ENCODE measurements at regions not wholly inside any gene's neighbourhood (a gene's known extent, or its start where the extent isn't known, plus 50 kb on each side); places are given as distances from the start of the nearest gene placed in this dataset.

DNA sequence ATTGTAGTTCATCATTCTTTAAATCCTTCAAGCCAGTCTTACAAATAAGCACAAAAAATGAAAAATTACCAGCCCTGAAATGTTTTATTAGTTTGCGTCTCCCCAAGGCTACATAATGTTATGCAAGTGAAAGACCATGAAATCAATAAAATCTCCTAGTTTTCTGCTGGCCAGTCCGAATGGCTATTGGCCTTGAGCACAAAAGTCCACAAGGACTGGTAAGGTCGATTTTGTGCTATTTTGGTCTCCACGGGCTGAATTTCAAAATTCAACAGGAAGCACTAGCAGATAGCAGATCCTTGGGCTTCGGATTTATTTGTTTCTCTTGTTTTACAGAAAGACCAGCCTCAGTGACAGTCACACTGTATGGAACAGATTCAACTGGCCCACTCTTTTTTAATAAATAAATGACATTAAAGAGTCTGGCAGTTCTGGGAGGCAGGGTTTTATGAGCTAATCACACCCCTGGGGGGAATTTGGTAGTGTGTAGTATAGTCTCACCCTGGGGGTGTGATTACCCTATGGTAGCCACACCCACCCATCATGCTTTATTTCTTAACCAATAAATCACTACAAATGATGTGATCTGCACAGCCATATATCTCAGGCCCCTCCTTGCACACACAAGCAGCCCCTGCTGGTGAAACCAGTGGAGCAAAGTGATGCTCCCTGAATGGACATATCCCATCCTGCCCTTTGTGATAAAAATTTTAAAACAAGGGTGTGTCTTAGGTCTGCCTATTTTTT is 51.1 kb upstream of the TMEM33 start:
- no peak for DNase-seq

DNA sequence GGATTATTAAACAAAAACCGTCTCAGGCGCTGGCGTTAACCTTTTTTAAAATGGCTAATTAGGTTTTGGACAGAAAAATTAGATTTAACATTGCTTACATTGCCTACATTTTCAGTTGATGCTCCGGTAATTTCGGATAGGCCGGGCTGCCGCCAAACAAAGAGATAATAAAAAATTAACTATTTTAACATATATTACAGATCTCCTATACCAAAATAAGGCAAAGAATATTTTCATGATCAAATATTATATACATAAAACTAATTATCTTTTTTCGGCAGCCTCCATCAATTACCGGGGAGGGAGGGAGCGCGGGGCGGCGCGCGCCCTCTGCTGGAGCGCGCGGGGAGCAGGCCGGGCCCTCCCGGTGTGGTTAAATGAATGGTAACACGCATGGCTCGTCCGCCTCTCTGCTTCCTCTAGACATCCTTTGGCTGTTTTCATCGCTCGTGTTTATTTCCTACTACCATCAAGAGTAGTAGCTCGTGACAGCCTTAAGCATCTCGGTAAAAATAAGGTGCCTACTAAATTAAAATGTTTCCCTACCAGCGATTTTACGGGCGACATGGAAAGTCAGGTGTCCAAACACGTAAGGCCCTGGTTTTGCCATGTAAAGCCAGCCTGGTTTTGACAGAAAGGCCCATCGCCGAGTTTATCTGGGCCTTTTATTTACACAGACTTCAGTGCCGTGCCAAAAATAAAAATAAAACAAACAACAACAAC is 52.4 kb upstream of the TMEM33 start:
- DNase-seq, result peak; percentile 31 to 55

DNA sequence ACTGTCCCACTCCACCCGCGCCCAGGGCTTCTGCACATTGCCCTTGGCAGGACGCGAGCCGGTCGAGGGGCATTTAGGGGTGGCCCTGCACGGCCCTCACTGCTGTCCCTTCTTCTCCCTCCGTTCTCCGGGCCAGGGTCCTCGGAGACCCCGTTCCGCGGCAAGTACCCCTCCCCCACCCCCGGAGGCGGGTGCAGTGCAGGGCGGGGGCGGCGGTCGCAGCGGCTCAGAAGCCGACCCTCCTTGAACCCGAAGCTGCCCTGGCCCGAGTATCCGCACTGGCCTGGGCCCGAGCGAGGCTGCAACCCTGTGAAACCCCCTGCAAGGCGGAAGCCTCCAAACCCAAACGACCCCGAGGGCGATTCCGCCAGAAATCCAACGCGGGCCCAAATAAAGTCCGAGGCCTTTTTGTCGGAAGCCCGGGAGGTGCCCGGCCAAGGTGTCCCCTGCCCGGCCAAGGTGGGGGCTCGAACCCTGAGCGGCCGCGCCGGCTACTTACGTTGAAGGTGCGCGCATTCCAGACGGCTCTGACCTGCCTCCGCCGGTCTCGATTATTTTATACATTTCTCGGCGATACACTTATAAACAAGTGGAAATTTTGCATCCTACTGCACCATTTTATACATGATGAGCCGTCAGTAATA is 53.1 kb upstream of the TMEM33 start:
- DNase-seq, result no peak

DNA sequence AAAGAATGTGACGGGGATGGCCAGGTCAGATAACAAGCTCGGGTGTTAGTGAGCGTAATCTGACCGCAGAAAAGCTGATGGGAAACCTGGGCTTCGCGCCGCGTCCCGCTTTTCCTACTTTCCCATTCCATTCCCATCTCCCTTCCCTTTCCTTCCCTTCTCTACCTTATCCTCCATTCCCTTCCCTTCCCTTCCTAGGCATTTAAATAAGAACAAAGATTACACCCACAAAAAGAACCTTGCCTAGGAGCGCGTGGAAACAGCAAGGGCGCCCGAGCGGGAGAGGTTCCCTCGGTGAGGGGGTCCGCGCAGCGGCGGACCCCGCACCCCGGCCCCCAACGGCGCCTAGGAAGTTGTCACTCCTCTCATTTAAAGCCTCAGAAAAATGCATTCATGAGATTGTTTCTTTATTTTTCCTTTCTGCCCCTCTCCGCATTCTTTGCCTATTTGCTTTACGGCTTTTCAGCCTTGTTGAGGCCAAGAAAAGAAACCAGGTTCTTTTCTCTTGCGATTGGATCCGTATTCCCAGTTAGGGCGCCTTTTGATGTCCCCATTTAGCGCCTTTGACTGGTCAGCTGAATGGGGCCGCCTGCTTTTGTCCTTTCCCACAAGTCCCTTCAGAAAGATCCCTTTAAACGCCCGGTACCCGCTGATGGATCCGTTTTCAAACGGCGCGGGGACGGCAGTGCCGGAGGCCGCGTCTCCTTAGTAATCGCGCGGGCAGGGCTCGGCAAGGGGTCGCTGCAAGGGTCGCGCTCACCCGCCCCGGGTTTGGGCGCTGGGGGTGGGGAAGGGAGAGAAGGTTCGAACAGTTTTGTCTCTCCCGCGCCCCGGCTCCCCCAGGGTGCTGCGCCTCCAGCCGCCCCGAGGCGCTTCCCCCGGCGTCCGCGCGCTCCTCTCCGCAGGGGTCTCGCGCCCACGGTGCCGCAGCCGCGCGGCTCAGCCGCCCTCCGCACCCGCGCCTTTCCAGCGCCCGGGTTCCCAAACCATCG is 54.1 kb upstream of the TMEM33 start:
- no peak for DNase-seq

DNA sequence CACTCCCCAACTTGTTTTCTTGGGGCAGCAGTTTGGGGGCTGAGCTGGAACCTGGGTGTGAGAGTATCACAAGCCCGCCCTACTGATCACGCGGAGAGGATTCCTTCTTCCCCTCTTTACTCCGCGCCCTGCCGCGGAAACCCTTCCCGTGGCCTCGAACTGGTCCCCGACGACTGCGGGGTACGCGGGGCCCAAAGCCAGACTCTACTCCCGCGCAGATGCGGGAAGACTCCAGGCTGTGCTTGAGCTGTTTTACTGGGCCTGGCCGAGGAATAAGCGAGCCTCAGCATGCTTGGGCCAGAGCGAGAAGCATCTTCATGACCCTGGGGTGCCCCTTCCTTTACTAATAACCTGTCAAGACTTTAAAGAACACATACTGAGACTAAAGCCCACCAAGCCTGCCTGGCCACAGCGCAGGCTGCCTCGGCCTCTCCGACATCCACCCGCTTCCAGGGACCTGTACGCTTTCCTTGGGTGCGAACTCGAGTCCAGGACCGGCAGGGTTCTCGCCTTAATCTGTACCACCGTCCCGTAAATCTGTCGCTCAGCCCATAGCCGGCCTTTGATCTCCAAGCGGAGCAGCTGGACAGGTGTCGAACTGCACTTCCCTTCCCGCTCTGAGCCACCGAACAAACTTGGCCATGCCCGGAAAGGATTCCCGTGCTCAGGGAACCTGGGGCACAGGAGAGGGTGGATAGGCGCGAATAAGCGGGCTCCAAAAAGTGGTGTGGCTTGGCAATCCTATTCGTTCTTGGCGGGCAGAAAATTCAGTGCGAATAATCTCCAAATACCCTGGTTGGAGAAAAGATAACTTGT is 55.0 kb upstream of the TMEM33 start:
- DNase-seq, result no peak

DNA sequence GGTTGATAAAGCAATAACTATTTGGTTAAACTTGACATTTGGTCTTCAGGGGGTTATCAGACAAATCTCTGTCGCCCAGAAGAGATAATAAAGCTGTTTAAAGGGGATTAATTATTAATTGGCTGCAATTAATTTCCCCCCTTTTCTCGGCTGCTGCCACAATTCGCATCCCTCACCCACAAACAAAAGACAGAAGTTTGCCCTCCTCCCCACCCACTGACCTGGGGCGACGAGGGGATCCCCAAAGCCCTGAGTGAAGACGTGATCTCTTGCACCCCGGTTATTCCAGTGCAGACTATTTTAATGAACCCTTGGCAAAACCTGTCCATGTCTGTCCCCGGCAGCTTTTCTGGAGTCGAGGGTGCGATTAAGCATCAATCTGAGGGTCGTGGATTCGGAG is 55.7 kb upstream of the TMEM33 start:
- DNase-seq, result no peak

DNA sequence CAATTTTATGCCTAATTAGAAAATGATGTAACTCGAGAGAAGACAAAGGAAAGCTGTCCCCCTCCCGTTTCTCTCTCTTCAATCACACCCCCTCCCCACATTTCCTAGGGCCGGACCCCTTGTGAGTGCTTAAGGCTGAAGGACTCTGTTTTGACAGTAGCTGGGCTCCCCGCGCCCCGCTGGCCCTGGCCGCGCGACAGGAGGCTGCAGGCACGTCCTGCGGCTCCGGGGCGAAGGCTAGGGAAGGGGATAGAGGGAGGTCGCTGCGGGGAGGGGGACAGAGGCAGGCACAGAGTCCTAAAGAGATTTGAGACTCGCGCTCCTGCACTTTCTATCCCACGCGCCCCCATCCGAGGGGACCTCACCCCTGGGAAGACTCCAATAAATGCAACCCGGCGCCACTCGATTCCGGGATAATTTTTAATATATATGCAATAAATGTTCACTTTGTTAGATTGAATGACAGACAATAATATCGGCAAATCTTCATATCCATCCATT is 56.2 kb upstream of the TMEM33 start:
- DNase-seq, result no peak

DNA sequence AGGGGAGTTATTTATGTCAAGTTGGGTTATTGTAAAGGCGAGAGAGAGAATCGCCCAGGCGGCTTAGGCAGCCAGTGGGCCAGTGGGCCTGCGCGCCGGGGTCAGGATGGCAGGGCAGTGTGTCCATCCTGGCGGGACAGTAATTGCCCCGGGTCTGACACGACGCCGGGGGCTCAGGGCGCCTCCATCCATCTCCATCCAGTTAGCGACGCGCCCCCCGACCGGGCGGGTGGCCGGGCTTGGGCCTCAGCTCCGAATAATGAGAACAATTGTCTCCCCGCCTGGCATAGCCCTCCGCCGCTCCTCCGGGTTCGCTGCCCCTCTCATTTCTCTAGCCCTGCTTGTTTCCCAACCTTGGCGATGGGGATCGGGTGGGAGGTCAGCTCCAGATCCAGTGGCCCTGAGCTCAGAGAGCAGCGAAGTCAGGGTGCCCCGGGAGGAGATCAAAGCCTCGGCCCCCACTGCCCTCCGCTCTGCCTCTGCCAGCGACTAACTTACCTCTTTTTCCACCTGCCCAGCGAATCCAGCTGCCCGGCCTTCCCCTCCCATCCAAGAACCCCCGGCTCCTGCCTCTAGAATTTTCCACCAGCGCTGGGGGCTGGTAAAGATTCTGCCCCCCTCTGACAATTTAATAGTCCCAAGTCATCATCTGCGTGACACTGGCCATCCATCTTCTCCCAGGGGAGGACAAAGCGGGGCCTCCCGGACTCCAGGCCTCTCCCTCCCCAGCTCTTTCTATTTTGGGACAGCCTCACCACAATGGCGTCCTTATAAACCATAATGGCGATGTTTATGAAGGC is 56.9 kb upstream of the TMEM33 start:
- DNase-seq, result no peak

DNA sequence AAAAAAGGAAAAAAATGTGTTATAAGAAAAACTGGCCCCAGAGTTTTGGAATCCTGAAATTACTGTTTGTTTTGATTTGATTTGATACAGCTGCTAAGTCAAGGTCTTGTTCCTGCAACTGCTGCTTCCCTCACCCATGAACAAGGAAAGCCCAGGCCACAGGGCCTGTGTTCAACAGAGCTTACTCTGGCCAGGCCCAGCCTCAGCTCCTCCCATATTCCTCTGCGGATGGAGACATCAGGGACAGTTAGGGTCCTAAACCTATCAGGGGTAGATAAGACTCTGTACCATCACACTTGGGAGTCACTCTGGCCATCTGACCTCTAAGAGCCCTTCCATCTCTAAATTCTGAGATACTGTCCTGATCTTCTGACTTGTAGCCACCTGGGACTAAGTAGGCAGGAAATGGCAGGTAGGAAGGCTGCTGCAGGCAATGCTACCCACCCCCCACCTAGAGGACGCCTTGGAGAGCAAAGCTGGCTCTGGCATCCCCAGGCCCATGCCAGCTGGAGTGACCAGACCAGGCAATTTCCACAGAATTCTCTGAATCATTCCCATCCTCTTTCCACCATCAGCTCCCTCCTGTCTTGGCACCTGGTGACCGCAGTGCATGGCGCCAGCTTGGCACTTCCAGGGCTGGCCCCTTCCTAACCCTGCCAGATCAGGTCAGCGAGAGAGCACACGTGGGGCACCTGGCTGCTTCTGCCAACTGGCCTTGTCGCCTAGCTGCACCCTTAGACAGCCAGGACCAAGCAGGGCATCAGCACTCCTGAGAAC is 58.0 kb upstream of the TMEM33 start:
- no peak for DNase-seq

DNA sequence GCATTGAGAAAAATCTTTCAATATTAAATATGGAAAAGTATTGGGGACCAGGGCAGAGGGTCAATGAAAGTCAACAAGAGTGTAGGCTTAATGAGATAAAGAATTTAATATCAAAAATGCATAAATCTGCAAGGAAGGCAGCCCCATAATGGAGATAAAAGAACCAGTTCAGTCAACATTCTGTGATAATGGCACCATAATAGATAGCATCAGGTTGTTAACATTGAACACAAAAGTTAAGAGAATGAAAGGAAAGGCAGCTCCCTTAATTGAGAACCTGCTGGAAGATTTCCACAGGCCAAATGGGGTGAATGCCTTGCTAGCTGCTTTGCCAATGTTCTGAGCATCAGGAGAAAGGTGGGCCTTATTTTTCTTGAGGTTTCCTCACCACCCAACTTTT is 60.4 kb upstream of the TMEM33 start:
- no peak for DNase-seq

DNA sequence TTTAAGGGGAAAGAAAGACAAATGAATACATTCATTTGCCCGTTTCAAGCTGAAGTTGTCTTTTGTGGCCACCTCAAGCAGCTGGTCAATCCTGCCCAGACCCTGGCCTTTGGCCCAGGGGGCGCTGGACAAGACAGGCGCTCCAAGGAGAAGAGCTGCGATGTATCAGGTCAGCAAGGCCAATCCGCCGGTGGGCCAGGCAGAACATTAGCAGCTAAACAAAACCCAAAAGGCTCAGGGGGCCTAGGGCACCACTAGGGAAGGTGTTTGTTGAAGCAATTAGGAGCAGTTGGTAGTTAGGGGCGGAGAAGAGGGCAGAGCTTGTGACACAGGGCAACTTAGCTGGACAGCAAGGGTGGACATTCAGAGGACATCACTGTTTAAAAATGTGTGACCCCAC is 60.8 kb upstream of the TMEM33 start:
- no peak for DNase-seq

DNA sequence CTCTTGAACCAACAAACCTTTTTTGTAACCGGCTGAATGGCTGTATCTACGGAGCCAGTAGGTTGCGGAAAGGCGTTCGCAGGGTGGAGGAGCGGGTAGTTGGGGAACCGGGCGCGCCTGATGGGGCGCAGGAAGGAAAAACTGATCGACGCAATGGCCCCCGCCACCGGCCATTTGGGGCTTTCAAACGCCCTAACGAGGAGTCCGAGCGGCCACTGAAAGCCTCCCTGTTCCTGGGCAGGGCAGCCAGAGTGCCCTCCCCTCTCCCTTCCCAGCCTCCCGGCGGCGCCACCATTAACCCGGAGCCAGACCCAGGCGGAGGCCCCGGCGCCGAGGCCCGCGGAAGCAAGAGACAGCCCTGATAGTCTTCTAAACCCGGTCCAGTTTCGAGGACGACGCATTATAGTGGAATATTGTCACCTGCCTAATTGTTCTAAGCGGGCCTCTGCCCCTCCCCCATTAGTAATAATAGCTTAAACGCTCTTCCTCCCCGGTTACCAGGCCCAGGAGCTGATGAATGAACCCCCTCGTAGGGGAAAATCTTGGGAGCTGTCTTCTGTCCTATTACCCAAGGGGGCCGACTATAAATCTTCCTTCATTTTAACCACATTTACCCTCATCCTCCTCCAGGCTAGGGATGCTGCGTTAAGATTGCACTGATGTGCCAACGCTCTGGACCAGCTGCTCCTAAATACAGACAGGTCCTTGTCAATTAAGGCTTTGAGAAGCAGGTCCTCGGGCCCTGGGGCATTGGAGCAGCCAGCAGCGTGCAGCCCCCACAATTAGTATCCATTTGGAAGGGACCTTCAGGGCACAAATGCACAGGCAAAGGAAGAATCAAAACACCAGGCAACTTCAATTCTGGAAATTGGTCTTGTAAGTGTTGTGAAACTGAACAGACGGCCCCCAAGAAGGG is 61.6 kb upstream of the TMEM33 start:
- DNase-seq, result no peak

DNA sequence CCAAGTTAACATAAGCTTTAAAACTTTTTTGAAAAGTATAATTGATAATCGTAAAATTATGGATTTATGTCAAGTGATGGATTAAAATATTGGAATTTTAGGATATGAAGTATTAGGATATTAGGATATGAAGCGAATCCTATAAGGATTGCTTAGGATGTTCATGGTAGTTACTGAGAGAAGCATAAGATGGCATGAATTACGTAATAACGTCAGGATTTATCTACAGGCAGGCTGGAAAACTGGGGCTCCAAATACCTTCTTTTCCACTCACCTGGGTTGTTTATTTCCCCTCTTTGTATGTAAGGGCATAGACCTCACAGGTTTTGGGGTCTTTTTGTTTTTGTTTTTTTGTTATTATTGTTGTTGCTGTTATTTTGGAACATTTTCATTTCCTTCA is 65.2 kb upstream of the TMEM33 start:
- DNase-seq, result no peak

DNA sequence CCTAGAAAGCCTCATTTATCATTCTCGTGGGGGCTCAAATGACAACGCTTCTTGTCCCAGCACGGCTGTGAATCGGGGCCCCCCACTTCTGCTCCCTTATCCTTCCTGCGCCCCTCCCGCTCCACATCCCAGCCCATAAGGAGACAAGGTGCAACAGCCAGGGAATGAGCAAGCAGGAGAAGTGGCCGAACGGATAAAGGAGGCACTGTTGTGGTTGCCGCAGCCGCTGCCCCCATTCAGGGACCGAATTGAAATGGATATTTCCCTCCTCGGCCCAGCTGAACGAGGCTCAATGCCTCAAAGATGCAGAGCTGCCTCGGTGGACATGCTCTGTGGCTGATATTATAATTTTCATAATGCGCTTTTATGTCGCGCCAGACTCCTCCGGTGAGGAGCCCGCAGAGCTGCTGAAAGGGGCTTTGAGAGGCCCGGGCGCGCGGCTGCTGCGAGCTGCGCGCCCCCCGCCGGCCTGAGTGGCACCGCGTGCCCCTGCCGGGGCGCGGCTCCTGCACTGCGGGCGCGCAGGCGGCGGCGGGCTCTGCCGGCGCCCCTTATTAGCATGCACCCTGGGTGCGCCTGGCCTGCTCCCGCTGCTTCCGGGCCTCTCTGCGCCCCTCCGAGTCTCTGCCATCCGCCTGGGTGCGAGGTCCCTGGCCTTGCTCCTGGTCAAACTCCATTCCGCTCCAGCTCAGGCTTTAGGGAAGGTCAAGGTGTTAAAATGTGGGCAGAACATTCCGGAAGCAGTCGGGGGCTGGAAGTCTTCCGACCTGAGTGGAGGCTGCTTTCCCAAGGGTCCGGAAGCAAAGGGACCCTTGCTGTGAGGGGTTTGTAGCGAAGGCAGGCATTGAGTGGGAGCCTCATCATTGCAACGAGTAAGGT is 68.2 kb upstream of the TMEM33 start:
- no peak for DNase-seq

DNA sequence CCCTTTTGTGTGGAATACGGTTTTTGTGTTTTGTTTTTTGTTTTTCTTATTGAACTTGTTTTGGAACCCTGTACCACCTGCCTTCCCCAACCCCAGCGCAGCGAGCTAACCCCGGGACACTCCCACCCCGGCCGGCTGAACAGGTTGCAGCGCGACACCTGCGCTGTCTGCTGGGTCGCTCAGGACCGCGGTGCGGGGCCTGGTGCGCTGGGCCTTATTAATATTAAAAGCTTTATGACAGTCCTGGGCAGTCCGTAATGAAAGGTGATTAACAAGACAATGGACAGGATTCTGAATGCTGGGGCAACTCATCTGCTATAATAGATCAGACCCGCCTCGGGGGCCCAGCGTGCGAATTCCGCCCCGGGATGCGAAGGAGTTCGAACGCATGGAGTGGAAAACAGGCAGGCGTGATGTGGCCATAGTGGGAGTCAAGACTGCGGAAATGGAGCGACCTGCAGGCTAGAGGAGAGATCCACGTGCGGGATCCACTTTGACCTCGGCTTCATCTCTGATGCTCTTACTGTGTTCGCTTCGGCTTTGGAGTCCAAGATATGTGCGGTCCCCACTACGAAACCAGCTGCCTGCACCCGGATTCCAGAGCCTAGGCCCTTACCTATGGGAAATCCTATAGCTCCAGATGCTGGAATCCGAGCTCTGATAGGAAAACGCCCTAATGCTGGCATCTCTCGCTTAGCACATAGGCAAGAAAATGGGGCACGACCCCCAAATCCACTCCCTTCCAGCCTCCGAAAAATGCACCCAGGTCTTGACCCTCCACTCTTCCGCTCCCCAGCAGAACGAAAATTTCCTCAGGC is 69.0 kb upstream of the TMEM33 start:
- no peak for DNase-seq

DNA sequence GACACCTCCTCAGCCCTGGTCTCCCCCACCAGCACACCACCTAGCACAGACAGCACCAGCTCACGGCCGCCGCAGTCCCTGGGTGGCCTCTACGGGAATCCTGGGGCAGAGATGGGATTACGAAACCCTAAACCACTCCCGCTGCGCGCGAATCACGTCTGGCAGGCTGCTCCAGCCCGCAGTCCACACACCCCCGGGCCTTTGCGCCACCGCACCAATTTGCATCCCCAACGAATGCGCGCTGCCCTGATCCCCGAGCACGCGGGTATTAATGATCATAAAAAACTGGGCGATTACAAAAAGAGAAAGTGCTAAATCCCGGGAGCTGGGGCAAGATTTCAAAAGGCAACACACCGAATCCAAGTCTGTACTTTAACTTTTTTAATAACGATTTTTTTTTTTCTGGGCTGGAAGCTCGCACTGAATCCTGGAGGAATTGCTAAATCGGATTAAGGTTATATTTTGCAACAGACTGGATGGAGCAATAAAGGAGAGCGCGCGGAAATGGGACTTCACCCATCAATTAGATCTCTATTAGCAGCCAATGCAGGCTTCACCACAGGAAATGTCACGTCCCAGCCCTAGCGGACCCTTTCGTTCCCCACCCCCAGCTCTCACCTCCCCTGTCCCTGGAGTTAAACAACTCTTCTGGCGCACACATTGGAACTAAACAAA is 69.8 kb upstream of the TMEM33 start:
- DNase-seq, result no peak
